Esophagus muscularis mucosa (tissue), 4 donors: ENCODE measurements at regions not wholly inside any gene's neighbourhood (a gene's known extent, or its start where the extent isn't known, plus 50 kb on each side); places are given as distances from the start of the nearest gene placed in this dataset.
A peak's percentile ranks its signal among the peaks of the same experiment; 100 is the strongest.

Experiments used
- DNase-seq: peaks from one replicate; pipeline ENCODE4 v3.0.0-alpha.2; 2017; ENCODE audit errors: extremely low spot score
- H3K27ac ChIP-seq, 4 donors: fragments of 200-600 bp; sonication (generic); replicated peaks in 1 of 4; 1 replicate in 3 of 4; 2 replicates in 1 of 4; pipeline ENCODE4 v1.5.1; 2016 to 2019; ENCODE audit warnings: mild to moderate bottlenecking in 1 of 4
- H3K27me3 ChIP-seq, 4 donors: fragments of 200-600 bp; sonication (generic); one replicate each; pipeline versions ENCODE4 v1.5.1 to v1.6.0; 2016 to 2019
- H3K36me3 ChIP-seq, 4 donors: fragments of 200-600 bp; sonication (generic); one replicate each; pipeline ENCODE4 v1.5.1; 2016 to 2019
- H3K4me1 ChIP-seq, 4 donors: fragments of 200-600 bp; sonication (generic); one replicate each; pipeline ENCODE4 v1.5.1; 2016 to 2019
- H3K4me3 ChIP-seq, 4 donors: fragments of 200-600 bp; sonication (generic); 1 replicate in 2 of 4; 2 replicates in 2 of 4; pipeline ENCODE4 v1.5.1; 2016 to 2019; ENCODE audit warnings: mild to moderate bottlenecking in 4 of 4, moderate library complexity in 1 of 4
- H3K9me3 ChIP-seq, 4 donors: fragments of 200-600 bp; sonication (generic); 1 replicate in 3 of 4; 2 replicates in 1 of 4; pipeline ENCODE4 v1.5.1; 2016 to 2019
- CTCF ChIP-seq, 3 experiments: fragments of 200-600 bp in 2 of 3; fragments of 450-650 bp in 1 of 3; sonication (generic) in 2 of 3; IDR thresholded peaks; one replicate each; pipeline ENCODE4 v1.5.1; 2017 to 2019; ENCODE audit warnings: antibody characterized with exemption in 3 of 3, mild to moderate bottlenecking in 2 of 3, moderate library complexity in 1 of 3
- EP300 ChIP-seq: sonication (generic); formaldehyde crosslinking; IDR thresholded peaks from one replicate; pipeline ENCODE4 v1.6.1; 2017; ENCODE audit warnings: antibody characterized with exemption
- POLR2A ChIP-seq: fragments of 450-650 bp; IDR thresholded peaks from one replicate; pipeline ENCODE4 v1.6.1; 2017; ENCODE audit warnings: antibody characterized with exemption, moderate library complexity, mild to moderate bottlenecking, low read depth
- POLR2AphosphoS5 ChIP-seq, 2 donors: sonication (generic); formaldehyde crosslinking; IDR thresholded peaks; one replicate each; pipeline ENCODE4 v1.6.1; 2017; ENCODE audit warnings: antibody characterized with exemption in 2 of 2
- WGBS: methylation state at CpG from one replicate; pipeline ENCODE4 v1.1.5; 2018; 5-methylcytosine and 5-hydroxymethylcytosine counted together
- intact Hi-C: fragments of 100-400 bp; cut with DNase I; formaldehyde crosslinking; loops from one replicate; pipeline ENCODE4 v1.15.1; 2023

DNA sequence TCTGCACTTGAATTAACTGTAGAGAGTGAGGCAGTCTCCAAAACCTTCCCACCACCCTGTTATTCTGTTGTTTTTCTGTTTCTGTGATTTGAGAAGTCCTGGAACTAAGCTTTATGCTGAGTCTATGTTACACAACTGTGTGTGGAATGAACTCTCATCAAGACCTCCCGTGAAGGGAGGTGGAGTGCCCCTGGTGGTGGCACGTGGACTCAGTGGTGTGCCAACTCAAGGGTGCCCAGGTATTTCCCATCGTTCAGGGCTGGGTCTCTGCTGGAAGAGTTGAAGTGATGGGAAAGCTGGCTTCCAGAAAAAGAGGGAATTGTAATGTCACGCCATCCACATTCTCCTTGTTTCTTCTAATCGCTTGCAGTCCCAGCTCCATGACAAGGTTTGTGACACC is 374.2 kb downstream of the SMOC2 start:
- H3K36me3 ChIP-seq, result no peaks in the 10 kb centered on the region
- H3K9me3 ChIP-seq, result peaks cover 0 to 20% (median 16%) of the 10 kb centered on the region in 4 donors
- peak in 1 of 3 experiments; percentile 18 for TF ChIP-seq CTCF (IDR thresholded peaks at IDR 0.05)
- TF ChIP-seq EP300, result no peak
- H3K4me3 ChIP-seq, result no peak overlapping the region
- H3K4me1 ChIP-seq, result no peaks in the 10 kb centered on the region
- no peak overlapping the region for H3K27ac ChIP-seq
- intact Hi-C loops, result no loop called here
- DNase-seq, result peak; percentile 89
- 61% methylated on average over 5 of the region's 5 CpGs for WGBS
- no peaks in the 10 kb centered on the region for H3K27me3 ChIP-seq

DNA sequence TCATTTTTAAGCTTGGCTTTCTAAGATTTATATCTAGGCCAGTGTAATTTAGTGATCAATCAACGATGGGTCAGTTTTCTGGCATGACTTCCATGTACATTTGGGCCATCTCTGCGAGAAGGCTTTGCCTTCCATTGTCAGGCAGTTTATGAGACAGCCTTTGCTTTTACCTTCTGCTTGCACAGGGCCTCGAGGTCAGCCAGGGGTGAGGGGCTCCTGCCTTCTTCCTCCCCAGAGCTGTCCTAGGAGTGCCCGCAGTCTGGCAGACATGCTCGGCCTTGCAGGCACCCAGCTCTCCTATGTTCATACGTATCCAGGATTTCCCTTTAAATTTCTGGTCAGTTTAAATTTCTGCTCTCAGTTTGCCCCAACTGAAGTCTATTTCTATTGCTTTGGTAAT is 367.2 kb downstream of the SMOC2 start:
- intact Hi-C loops, result no loop called here
- peaks cover 0 to 10% (median 7%) of the 10 kb centered on the region in 4 donors for H3K4me1 ChIP-seq
- TF ChIP-seq POLR2AphosphoS5 (IDR thresholded peaks at IDR 0.05) (no peak), EP300 (no peak), POLR2A (no peak), CTCF (IDR thresholded peaks at IDR 0.05) (no peak)
- WGBS, result 51% methylated on average over 6 of the region's 6 CpGs
- H3K4me3 ChIP-seq, result no peak overlapping the region
- H3K9me3 ChIP-seq, result no peaks in the 10 kb centered on the region
- no peaks in the 10 kb centered on the region for H3K27me3 ChIP-seq
- H3K36me3 ChIP-seq, result no peaks in the 10 kb centered on the region
- DNase-seq, result no peak
- no peak overlapping the region for H3K27ac ChIP-seq

DNA sequence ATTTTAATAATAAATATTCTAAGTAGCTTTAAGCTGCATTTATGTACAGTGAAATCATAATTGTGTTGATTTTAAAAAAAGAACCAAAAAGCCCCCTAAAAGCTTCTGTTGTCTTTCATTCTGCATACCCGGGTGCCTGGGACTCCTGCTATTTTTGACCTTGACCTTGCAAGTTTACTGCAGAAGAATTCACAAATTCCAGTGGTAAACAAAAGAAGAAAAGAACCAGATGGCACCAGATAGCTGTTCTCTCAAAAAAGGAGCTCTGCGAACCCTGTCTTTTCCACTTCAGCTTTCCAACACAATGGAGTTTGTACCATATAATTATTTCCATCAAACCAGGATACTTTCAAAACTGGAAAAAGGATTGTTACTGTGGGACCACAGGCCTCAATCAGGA is 363.3 kb downstream of the SMOC2 start:
- 64% methylated on average over 2 of the region's 2 CpGs for WGBS
- peaks cover 0 to 10% (median 7%) of the 10 kb centered on the region in 4 donors for H3K4me1 ChIP-seq
- intact Hi-C loops, result no loop called here
- H3K9me3 ChIP-seq, result no peaks in the 10 kb centered on the region
- no peak overlapping the region for H3K4me3 ChIP-seq
- no peak for DNase-seq
- H3K36me3 ChIP-seq, result no peaks in the 10 kb centered on the region
- H3K27me3 ChIP-seq, result no peaks in the 10 kb centered on the region
- TF ChIP-seq EP300 (no peak), POLR2AphosphoS5 (IDR thresholded peaks at IDR 0.05) (no peak), CTCF (IDR thresholded peaks at IDR 0.05) (no peak), POLR2A (no peak)
- no peak overlapping the region for H3K27ac ChIP-seq

DNA sequence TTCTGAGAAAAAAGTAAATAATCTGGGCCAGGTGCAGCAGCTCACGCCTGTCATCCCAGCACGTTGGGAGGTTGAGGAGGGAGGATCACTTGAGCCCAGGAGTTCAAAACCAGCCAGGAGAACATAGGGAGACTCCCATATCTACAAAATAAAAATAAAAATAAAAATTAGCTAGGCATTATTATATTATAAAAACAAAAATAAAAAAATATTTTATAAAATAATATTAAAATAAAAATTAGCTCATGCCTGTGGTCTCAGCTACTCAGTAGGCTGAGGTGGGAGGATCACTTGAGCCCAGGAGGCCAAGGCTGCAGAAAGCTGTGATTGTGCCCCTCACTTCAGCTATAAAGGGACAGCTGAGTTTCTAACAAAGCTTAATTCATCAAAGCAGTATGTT is 362.9 kb downstream of the SMOC2 start:
- no peak overlapping the region for H3K4me3 ChIP-seq
- peaks cover 0 to 10% (median 7%) of the 10 kb centered on the region in 4 donors for H3K4me1 ChIP-seq
- intact Hi-C loops, result no loop called here
- no peak overlapping the region for H3K27ac ChIP-seq
- no peaks in the 10 kb centered on the region for H3K36me3 ChIP-seq
- H3K9me3 ChIP-seq, result no peaks in the 10 kb centered on the region
- TF ChIP-seq POLR2A, result no peak
- DNase-seq, result no peak
- no peaks in the 10 kb centered on the region for H3K27me3 ChIP-seq
- WGBS, result 88% methylated on average over 2 of the region's 2 CpGs

- Histone ChIP-seq H3K27ac (no peak overlapping the region), H3K36me3 (no peaks in the 10 kb centered on the region), H3K4me1 (no peaks in the 10 kb centered on the region), H3K4me3 (no peak overlapping the region), H3K27me3 (peaks cover 0 to 4% (median 0%) of the 10 kb centered on the region in 4 donors), H3K9me3 (no peaks in the 10 kb centered on the region)
- peak; percentile 70 for DNase-seq
- intact Hi-C loops, result no loop called here
- 61% methylated on average over 5 of the region's 5 CpGs for WGBS
- TF ChIP-seq POLR2AphosphoS5 (IDR thresholded peaks at IDR 0.05) (no peak), CTCF (IDR thresholded peaks at IDR 0.05) (no peak), POLR2A (no peak), EP300 (no peak)
These were observed 358.1 kb downstream of the SMOC2 start for GRCh38 chr6:168799067-168799466.
